Osteoblast (primary cell): ENCODE measurements at regions not wholly inside any gene's neighbourhood (a gene's known extent, or its start where the extent isn't known, plus 50 kb on each side); places are given as distances from the start of the nearest gene placed in this dataset.
A peak's percentile ranks its signal among the peaks of the same experiment; 100 is the strongest.
"Not testable (repeated sequence)": the region's sequence is repeated elsewhere in the genome, so short reads cannot be mapped to it uniquely, and the experiment has no call there.

Experiments used
- DNase-seq: peaks from one replicate; pipeline ENCODE4 v3.0.0; 2011; ENCODE audit warnings: low spot score, mixed read lengths; ENCODE audit not compliant: insufficient read length; ENCODE audit errors: missing footprints
- H2AFZ ChIP-seq: 2 replicates; pipeline ENCODE4 v1.6.0; 2011; ENCODE audit warnings: mild to moderate bottlenecking, low read length
- H3K27ac ChIP-seq: 2 replicates; pipeline ENCODE4 v1.5.1; 2011; ENCODE audit warnings: mild to moderate bottlenecking, low read depth, low read length, moderate library complexity
- H3K27me3 ChIP-seq: 2 replicates; pipeline ENCODE4 v1.6.0; 2012; ENCODE audit warnings: mild to moderate bottlenecking, control low read depth, inconsistent platforms, low read length, moderate library complexity; ENCODE audit not compliant: insufficient read depth
- H3K36me3 ChIP-seq: 2 replicates; pipeline ENCODE4 v1.5.1; 2011; ENCODE audit warnings: mild to moderate bottlenecking, low read length, control low read depth, moderate library complexity; ENCODE audit not compliant: insufficient read depth
- H3K4me1 ChIP-seq: 2 replicates; pipeline ENCODE4 v1.5.1; 2011; ENCODE audit warnings: mild to moderate bottlenecking, low read length, control low read depth, moderate library complexity; ENCODE audit not compliant: insufficient read depth
- H3K4me2 ChIP-seq: 2 replicates; pipeline ENCODE4 v1.6.0; 2011; ENCODE audit warnings: mild to moderate bottlenecking, low read length; ENCODE audit not compliant: insufficient read depth
- H3K4me3 ChIP-seq: fragments of 200-600 bp; sonication (generic); 3 replicates; pipeline ENCODE4 v1.5.1; 2012; ENCODE audit warnings: mild to moderate bottlenecking, low read length, inconsistent platforms; ENCODE audit not compliant: insufficient read depth
- H3K79me2 ChIP-seq: 2 replicates; pipeline ENCODE4 v1.6.0; 2012; ENCODE audit warnings: mild to moderate bottlenecking, low read length, control low read depth, inconsistent platforms; ENCODE audit not compliant: insufficient read depth
- H3K9me3 ChIP-seq: 2 replicates; pipeline ENCODE4 v1.5.1; 2011; ENCODE audit warnings: low read depth, low read length, control low read depth
- H4K20me1 ChIP-seq: 2 replicates; pipeline ENCODE4 v1.6.0; 2012; ENCODE audit warnings: mild to moderate bottlenecking, low read length, control low read depth; ENCODE audit not compliant: insufficient read depth
- CTCF ChIP-seq: IDR thresholded peaks from 2 replicates; pipeline ENCODE4 v1.5.1; 2011; ENCODE audit warnings: mild to moderate bottlenecking, low read depth, low read length, moderate library complexity; ENCODE audit errors: extremely low read depth

DNA sequence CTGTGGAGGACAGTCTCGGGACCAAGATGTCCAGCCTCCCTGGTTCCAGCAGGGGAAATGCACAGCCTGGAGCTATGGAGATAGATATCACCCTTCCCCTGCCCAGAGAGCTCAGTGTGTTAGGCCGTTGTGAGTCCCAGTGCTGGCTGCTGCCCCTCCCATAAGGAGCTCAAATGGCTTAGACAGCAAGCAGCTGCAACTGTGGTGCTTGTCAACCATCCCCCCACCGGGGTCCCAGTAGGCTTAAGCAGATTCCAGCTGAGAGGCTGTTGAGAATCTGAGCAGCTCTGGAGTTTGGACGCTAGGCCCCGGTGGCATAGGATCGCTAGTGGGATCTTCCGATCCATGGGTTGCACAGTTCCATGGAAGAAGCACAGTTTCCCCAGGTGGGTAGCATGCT, 181.8 kb upstream of the POF1B start:
- H4K20me1 ChIP-seq: no peaks in the 10 kb centered on the region
- H3K4me3 ChIP-seq: no peak overlapping the region
- H3K4me1 ChIP-seq: no peaks in the 10 kb centered on the region
- TF ChIP-seq CTCF: no peak
- H3K9me3 ChIP-seq: no peaks in the 10 kb centered on the region
- no peak overlapping the region for H3K4me2 ChIP-seq
- no peak for DNase-seq
- no peaks in the 10 kb centered on the region for H3K27me3 ChIP-seq
- no peaks in the 10 kb centered on the region for H3K79me2 ChIP-seq
- H3K36me3 ChIP-seq: no peaks in the 10 kb centered on the region
- no peak overlapping the region for H3K27ac ChIP-seq
- H2AFZ ChIP-seq: no peak overlapping the region

GRCh38 chrX:85544609-85545008, 165.1 kb upstream of the POF1B start:
- H4K20me1 ChIP-seq: no peaks in the 10 kb centered on the region
- H3K27me3 ChIP-seq: no peaks in the 10 kb centered on the region
- H3K4me2 ChIP-seq: peak overlapping the region; percentile 38
- H3K36me3 ChIP-seq: no peaks in the 10 kb centered on the region
- H3K27ac ChIP-seq: no peak overlapping the region
- no peaks in the 10 kb centered on the region for H3K79me2 ChIP-seq
- no peak overlapping the region for H3K4me3 ChIP-seq
- no peaks in the 10 kb centered on the region for H3K4me1 ChIP-seq
- no peak for DNase-seq
- no peak overlapping the region for H2AFZ ChIP-seq
- TF ChIP-seq CTCF: peak; percentile 46
- no peaks in the 10 kb centered on the region for H3K9me3 ChIP-seq

DNA sequence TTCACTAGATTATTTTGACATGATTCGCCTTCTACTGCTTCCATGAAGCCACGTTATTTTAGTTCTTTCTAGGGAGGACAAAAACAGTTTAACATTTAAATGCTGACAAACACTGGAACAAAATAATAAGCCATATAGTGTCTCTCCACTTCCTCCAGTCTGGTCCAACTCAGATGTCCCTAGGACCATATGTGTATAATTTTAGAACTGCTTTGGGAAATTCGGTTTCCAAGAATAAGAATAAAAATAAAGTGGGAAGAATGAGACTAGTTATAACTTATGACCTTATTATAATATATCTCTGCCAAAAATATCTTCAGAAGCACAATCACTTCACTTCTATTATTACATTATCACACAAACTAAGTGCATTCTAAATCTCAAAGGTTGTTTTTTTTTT, 164.4 kb upstream of the POF1B start:
- no peak overlapping the region for H3K4me3 ChIP-seq
- H2AFZ ChIP-seq: no peak overlapping the region
- H3K4me2 ChIP-seq: no peak overlapping the region
- no peak for TF ChIP-seq CTCF
- no peak for DNase-seq
- H3K27me3 ChIP-seq: no peaks in the 10 kb centered on the region
- H3K9me3 ChIP-seq: no peaks in the 10 kb centered on the region
- H4K20me1 ChIP-seq: no peaks in the 10 kb centered on the region
- H3K36me3 ChIP-seq: no peaks in the 10 kb centered on the region
- H3K4me1 ChIP-seq: no peaks in the 10 kb centered on the region
- no peak overlapping the region for H3K27ac ChIP-seq
- H3K79me2 ChIP-seq: no peaks in the 10 kb centered on the region

GRCh38 chrX:85529141-85529540, 149.7 kb upstream of the POF1B start:
- H3K4me2 ChIP-seq, H3K79me2 ChIP-seq, H4K20me1 ChIP-seq, H3K27me3 ChIP-seq, H3K36me3 ChIP-seq, H3K27ac ChIP-seq, H2AFZ ChIP-seq, DNase-seq, H3K9me3 ChIP-seq, H3K4me1 ChIP-seq, H3K4me3 ChIP-seq: not testable (repeated sequence)
